Mucosa of descending colon (tissue), 3 donors: ENCODE measurements at regions not wholly inside any gene's neighbourhood (a gene's known extent, or its start where the extent isn't known, plus 50 kb on each side); places are given as distances from the start of the nearest gene placed in this dataset.

Experiments used
- ATAC-seq: fragments of 200-7000 bp; cut with Tn5 transposase; one replicate; pipeline ENCODE4 v1.9.1; 2020; ENCODE audit warnings: mild to moderate bottlenecking, moderate library complexity
- DNase-seq, 3 donors: peaks; one replicate each; pipeline ENCODE4 v3.0.0-alpha.2; 2020
- H3K36me3 ChIP-seq: fragments of 200-600 bp; one replicate; pipeline ENCODE4 v1.8.0; 2021; ENCODE audit warnings: low read depth, mild to moderate bottlenecking
- H3K4me1 ChIP-seq: fragments of 200-600 bp; one replicate; pipeline ENCODE4 v1.8.0; 2021; ENCODE audit warnings: low read depth, mild to moderate bottlenecking
- H3K4me3 ChIP-seq: fragments of 200-600 bp; one replicate; pipeline ENCODE4 v1.8.0; 2021; ENCODE audit warnings: mild to moderate bottlenecking
- H3K9me3 ChIP-seq: fragments of 200-600 bp; one replicate; pipeline ENCODE4 v1.8.0; 2021; ENCODE audit warnings: mild to moderate bottlenecking
- intact Hi-C, 2 donors: fragments of 100-400 bp; cut with DNase I in 1 of 2; cut with micrococcal nuclease in 1 of 2; formaldehyde crosslinking; loops; one replicate each; pipeline versions ENCODE4 v1.11.0 to v1.11.1; 2022; cut with DNase I, micrococcal nuclease
- TF ChIP-seq, protein P1 (sequence below): fragments of 200-600 bp; IDR thresholded peaks from one replicate; pipeline ENCODE4 v1.8.0; 2022; ENCODE audit warnings: antibody characterized with exemption, mild to moderate bottlenecking
- donor health status: DM: no; HTN: no; CAD: no; lungs with moderate emphysema.
- donor health status: DM: no; HTN: no; CAD: no.
- donor health status: DM: no; HTN: yes; CAD: no.

DNA sequence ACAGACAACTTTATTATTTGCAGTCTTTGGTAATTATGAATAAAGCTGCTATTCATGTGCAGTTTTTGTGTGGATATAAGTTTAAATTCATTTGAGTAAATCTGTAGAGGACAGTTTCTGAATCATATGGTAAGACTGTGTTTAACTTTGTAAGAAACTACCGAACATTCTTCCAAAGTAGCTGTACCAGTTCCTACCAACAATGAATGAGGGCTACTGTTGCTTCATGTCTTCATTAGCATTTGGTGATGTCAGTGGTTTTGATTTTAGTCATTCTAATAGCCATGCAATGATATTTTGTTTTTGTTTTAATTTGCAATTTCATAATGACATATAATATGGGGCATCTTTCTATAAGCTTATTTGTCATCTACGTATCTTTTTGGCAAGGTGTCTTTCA, 501.3 kb upstream of the RORB start:
- Histone ChIP-seq H3K36me3 (no peaks in the 10 kb centered on the region), H3K4me1 (no peaks in the 10 kb centered on the region), H3K4me3 (no peak overlapping the region), H3K9me3 (no peaks in the 10 kb centered on the region)
- DNase-seq (no peak), ATAC-seq (no peak)
- TF ChIP-seq, protein P1, sequence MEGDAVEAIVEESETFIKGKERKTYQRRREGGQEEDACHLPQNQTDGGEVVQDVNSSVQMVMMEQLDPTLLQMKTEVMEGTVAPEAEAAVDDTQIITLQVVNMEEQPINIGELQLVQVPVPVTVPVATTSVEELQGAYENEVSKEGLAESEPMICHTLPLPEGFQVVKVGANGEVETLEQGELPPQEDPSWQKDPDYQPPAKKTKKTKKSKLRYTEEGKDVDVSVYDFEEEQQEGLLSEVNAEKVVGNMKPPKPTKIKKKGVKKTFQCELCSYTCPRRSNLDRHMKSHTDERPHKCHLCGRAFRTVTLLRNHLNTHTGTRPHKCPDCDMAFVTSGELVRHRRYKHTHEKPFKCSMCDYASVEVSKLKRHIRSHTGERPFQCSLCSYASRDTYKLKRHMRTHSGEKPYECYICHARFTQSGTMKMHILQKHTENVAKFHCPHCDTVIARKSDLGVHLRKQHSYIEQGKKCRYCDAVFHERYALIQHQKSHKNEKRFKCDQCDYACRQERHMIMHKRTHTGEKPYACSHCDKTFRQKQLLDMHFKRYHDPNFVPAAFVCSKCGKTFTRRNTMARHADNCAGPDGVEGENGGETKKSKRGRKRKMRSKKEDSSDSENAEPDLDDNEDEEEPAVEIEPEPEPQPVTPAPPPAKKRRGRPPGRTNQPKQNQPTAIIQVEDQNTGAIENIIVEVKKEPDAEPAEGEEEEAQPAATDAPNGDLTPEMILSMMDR = no peak
- intact Hi-C loops = no loop called here

DNA sequence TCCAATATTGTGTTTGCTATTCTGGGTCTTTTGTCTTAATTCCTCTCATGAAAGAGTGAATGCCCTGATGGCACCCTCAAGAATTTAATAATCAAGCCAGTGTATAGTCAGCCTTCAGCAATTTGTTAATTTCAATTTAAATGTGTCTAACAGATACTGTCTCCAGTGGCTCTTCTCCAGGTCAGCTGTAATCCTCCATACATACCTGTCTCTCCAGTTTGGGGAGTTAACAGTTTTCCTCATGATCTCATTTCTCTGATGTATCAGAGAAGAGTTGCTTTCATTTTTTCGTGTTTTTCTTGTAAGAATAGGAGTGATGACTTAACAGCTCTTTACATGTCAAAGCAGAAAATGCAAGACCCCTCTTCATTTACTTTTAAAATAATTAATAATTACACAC, 500.3 kb upstream of the RORB start:
- Histone ChIP-seq H3K4me3 (no peak overlapping the region), H3K9me3 (no peaks in the 10 kb centered on the region), H3K4me1 (no peaks in the 10 kb centered on the region), H3K36me3 (no peaks in the 10 kb centered on the region)
- intact Hi-C loops = no loop called here
- ATAC-seq = no peak
- no peak for DNase-seq
- TF ChIP-seq, protein P1 = no peak

DNA sequence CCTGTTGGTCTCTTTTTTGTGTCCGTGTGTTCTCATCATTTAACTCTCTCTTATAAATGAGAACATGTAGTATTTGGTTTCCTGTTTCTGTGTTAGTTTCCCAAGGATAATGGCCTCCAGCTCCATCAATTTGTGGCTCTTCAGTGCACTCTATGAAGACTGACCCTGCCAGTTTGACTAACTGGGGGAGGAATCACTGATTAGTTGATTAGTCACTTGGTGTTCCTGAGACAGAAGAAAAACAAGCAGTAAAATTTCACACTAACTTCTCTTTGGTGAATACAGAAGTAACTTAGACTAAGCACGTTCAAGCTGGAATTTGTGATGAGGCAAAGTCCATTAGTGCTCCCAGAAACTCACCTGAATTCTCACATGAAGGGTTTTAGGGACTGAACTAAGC, 495.8 kb upstream of the RORB start:
- DNase-seq (no peak), ATAC-seq (no peak)
- Histone ChIP-seq H3K4me3 (no peak overlapping the region), H3K36me3 (no peaks in the 10 kb centered on the region), H3K4me1 (no peaks in the 10 kb centered on the region), H3K9me3 (peaks cover 2% of the 10 kb centered on the region)
- TF ChIP-seq, protein P1 = no peak
- intact Hi-C loops = no loop called here

DNA sequence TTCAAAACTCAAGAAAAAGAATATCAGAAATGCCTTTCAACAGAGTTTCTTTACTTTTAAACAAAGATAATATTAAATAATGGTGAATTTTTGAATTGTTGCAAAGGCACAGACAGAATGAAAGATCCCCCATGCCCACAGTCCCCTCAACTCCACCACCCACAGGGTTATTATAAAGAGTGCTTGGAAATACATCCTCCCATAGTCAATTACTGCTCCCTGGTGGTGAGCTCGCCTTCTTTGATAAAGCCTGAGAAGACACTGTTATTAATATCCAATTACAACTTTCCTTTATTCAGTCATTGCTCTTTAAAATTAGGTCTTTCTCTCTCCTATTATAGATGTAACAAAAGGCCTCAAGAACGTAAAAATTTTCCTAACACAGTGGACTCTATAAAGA, 490.2 kb upstream of the RORB start:
- intact Hi-C loops = no loop called here
- TF ChIP-seq, protein P1 = no peak
- ATAC-seq = no peak

DNA sequence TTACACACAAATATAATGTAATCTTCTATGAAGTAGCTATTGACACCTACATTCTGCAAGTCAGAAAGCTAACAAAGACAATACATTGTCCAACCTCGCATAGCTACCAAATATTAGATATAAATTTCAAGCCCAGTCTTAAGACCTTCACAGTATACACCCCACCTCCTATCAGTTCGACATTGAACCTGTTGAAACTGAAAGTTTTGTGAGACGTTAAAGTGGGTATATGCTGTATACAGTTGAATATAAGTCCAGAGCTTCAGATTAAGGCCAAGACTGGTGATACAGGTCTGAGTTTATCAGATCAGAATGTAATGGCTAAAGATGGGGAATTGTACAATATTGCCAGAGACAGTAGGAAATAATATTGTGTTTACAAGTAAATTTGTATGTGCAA, 489.3 kb upstream of the RORB start:
- no peak for DNase-seq
- Histone ChIP-seq H3K4me3 (no peak overlapping the region), H3K4me1 (no peaks in the 10 kb centered on the region), H3K9me3 (peaks cover 2% of the 10 kb centered on the region), H3K36me3 (no peaks in the 10 kb centered on the region)
- TF ChIP-seq, protein P1 = no peak
- intact Hi-C loops = no loop called here
- ATAC-seq = no peak

More for the DNA sequence above, 490.2 kb upstream of the RORB start:
- H3K4me1 ChIP-seq = no peaks in the 10 kb centered on the region
- H3K9me3 ChIP-seq = peaks cover 2% of the 10 kb centered on the region
- H3K36me3 ChIP-seq = no peaks in the 10 kb centered on the region
- no peak overlapping the region for H3K4me3 ChIP-seq
- DNase-seq = no peak

DNA sequence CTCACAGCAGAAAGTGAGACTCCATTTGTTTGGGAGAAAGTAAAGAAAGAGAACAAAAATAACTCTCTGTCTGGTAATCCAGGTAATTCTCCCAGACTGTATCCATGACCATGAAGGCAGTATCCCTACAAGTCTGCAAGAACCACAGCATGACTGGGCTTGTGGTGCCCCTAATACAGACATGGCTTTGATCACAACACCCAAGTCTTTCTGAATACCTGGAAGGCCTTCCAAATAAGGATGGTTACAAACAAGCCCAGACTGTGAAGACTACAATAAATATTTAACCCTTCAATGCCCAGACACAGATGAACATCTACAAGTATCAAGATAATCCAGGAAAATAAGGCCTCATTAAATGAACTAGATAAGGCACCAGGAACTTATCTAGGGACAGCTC, 481.1 kb upstream of the RORB start:
- DNase-seq = no peak
- Histone ChIP-seq H3K36me3 (no peaks in the 10 kb centered on the region), H3K9me3 (no peaks in the 10 kb centered on the region), H3K4me3 (no peak overlapping the region), H3K4me1 (no peaks in the 10 kb centered on the region)
- intact Hi-C loops = no loop called here
- TF ChIP-seq, protein P1 = no peak
- ATAC-seq = no peak
